ENCODE measurements at regions not wholly inside any gene's neighbourhood (a gene's known extent, or its start where the extent isn't known, plus 50 kb on each side); places are given as distances from the start of the nearest gene placed in this dataset.

GRCh38 chr6:121649951-121650350 lies 214.5 kb downstream of the GJA1 start (continued):
- TF ChIP-seq HES2 (IDR thresholded peaks at IDR 0.05) (no peak), HOXB5 (CRISPR knock-in tag; IDR thresholded peaks at IDR 0.05) (no peak), RFX5 (IDR thresholded peaks at IDR 0.05) (no peak)

GRCh38 chr6:121651420-121651819 lies 216.0 kb downstream of the GJA1 start:
- TF ChIP-seq JUNB (IDR thresholded peaks at IDR 0.05), result no peak
- no peak for TF ChIP-seq MAFK (IDR thresholded peaks at IDR 0.05; ENCODE audit: partially characterized antibody)
- TF ChIP-seq HDAC2 (IDR thresholded peaks at IDR 0.05), result no peak
- TF ChIP-seq POLR2A (IDR thresholded peaks at IDR 0.05; ENCODE audit: low read length), result no peak
- no peak for TF ChIP-seq SREBF2 (IDR thresholded peaks at IDR 0.05)
- TF ChIP-seq BCL3 (IDR thresholded peaks at IDR 0.05), result no peak
- peaks cover 15% of the 10 kb centered on the region for H3K4me1 ChIP-seq
- FAIRE-seq (no peak), ATAC-seq (no peak), DNase-seq (ENCODE audit: low read depth in 1 of 2, low spot score in 1 of 2) (no peak)
- H3K27ac ChIP-seq, result no peak overlapping the region
- no peak overlapping the region for H3K4me3 ChIP-seq
- CTCF ChIA-PET, result no interaction called here
- no peaks in the 10 kb centered on the region for H3K9me3 ChIP-seq
- 71% methylated on average over 1 of the region's 1 CpG for WGBS (ENCODE audit: missing lambda C conversion rate)
- H3K4me2 ChIP-seq, result no peak overlapping the region
- POLR2A ChIA-PET, result no interaction called here

- Histone ChIP-seq H3K9me3 (no peaks in the 10 kb centered on the region), H3K4me2 (no peak overlapping the region), H3K4me3 (no peak overlapping the region), H3K4me1 (peaks cover 15% of the 10 kb centered on the region), H3K27ac (no peak overlapping the region)
- WGBS (ENCODE audit: missing lambda C conversion rate), result 80% methylated on average over 5 of the region's 5 CpGs
- TF ChIP-seq RAD21 (conservative IDR thresholded peaks at IDR 0.05 in 1 of 2, IDR thresholded peaks at IDR 0.05 in 1 of 2), result no peak
- no peak for TF ChIP-seq HDAC2 (IDR thresholded peaks at IDR 0.05)
- TF ChIP-seq SMC3 (IDR thresholded peaks at IDR 0.05), result no peak
- no peak for TF ChIP-seq POLR2A (IDR thresholded peaks at IDR 0.05; ENCODE audit: low read length)
- no peak for TF ChIP-seq ZNF302 (CRISPR knock-in tag; IDR thresholded peaks at IDR 0.05)
- TF ChIP-seq KDM5A (IDR thresholded peaks at IDR 0.05), result no peak
- no peak for TF ChIP-seq GATA3 (IDR thresholded peaks at IDR 0.05; ENCODE audit: borderline replicate concordance)
- no peak for TF ChIP-seq NR3C1 (IDR thresholded peaks at IDR 0.05)
- no peak for TF ChIP-seq POLR2AphosphoS2 (conservative IDR thresholded peaks at IDR 0.05; ENCODE audit: low read length)
- no peak for TF ChIP-seq BCL3 (IDR thresholded peaks at IDR 0.05)
- TF ChIP-seq BHLHE40 (IDR thresholded peaks at IDR 0.05; ENCODE audit: low read depth, low read length), result no peak
- ChIA-PET POLR2A (no interaction called here), CTCF (no interaction called here)
- ATAC-seq (no peak), FAIRE-seq (no peak), DNase-seq (ENCODE audit: low read depth in 1 of 2, low spot score in 1 of 2) (no peak)
These were observed 216.8 kb downstream of the GJA1 start for GRCh38 chr6:121652223-121652622.

- H3K9me3 ChIP-seq, result no peaks in the 10 kb centered on the region
- H3K4me1 ChIP-seq, result peaks cover 15% of the 10 kb centered on the region
- ChIA-PET CTCF (no interaction called here), POLR2A (no interaction called here)
- TF ChIP-seq PHF8 (IDR thresholded peaks at IDR 0.05; ENCODE audit: borderline replicate concordance, low read depth), result no peak
- 0 out of 2 replicates have a peak, but pooled peaks have one; percentile 23 for TF ChIP-seq JUNB (IDR thresholded peaks at IDR 0.05)
- TF ChIP-seq RARB (CRISPR knock-in tag; IDR thresholded peaks at IDR 0.05), result no peak
- peak; percentile 58; the same call in 1 of the 2 replicates for TF ChIP-seq FOSL2 (IDR thresholded peaks at IDR 0.05)
- peak; percentile 59 for TF ChIP-seq FOSL2 (CRISPR knock-in tag; IDR thresholded peaks at IDR 0.05)
- peak; percentile 91 to 95 for TF ChIP-seq CEBPB (IDR thresholded peaks at IDR 0.05)
- TF ChIP-seq TFCP2L1 (CRISPR knock-in tag; IDR thresholded peaks at IDR 0.05), result no peak
- peak overlapping the region in 1 of 2 experiments; percentile 72; a peak in 3 of 6 replicates for H3K27ac ChIP-seq
- FAIRE-seq (no peak), DNase-seq (ENCODE audit: low read depth in 1 of 2, low spot score in 1 of 2) (peak; percentile 2 to 47), ATAC-seq (peak; percentile 40 to 68; a peak in 1 of 6 replicates)
- 48% methylated on average over 7 of the region's 7 CpGs for WGBS (ENCODE audit: missing lambda C conversion rate)
- no peak overlapping the region for H3K4me3 ChIP-seq
- H3K4me2 ChIP-seq, result peak overlapping the region; percentile 22
These were observed 217.5 kb downstream of the GJA1 start for GRCh38 chr6:121652726-121653623.

Measured in A549 (cell line).